K562 (cell line): ENCODE measurements at regions not wholly inside any gene's neighbourhood (a gene's known extent, or its start where the extent isn't known, plus 50 kb on each side); places are given as distances from the start of the nearest gene placed in this dataset.

Experiments used
- ATAC-seq: fragments of 200-7000 bp; cut with Tn5 transposase; 3 replicates; pipeline ENCODE4 v1.9.1; 2020; ENCODE audit warnings: moderate library complexity
- BruUV-seq: library from RNA; stranded (reverse); fragments of 400-500 nt; replicated peaks from 2 replicates; lab custom pipeline; 2021; lab: Mats Ljungman, UMichigan
- CTCF ChIA-PET: fragments of 300-600 bp; formaldehyde crosslinking; extraction: SDS; loops from one replicate; lab custom pipeline; 2021; ENCODE audit warnings: low intra/inter-chr PET ratio; lab: Yijun Ruan, JAX
- POLR2A ChIA-PET: fragments of 300-600, 350-650 bp; sonication (Branson Sonifier 250); formaldehyde crosslinking; extraction: SDS; loops from one replicate; lab custom pipeline; 2021; ENCODE audit warnings: antibody characterized with exemption, inconsistent platforms; lab: Yijun Ruan, JAX
- DNase-seq, 4 experiments: peaks; one replicate each; pipeline versions ENCODE4 v3.0.0 to v3.0.0-alpha.2; 2011 to 2018; ENCODE audit warnings: low spot score in 3 of 4, mixed read lengths in 3 of 4; ENCODE audit errors: extremely low read depth in 1 of 4
- FAIRE-seq: peaks from 2 replicates; lab custom pipeline; 2011; peaks lifted over from hg19 to GRCh38; lab: Jason Lieb, UNC
- H2AFZ ChIP-seq: 2 replicates; pipeline ENCODE4 v1.6.0; 2011; ENCODE audit warnings: low read depth, low read length, control low read depth, inconsistent platforms
- H3K27ac ChIP-seq: fragments of 200-600 bp; 3 replicates; pipeline ENCODE4 v1.8.0; 2011; ENCODE audit warnings: low read depth, mild to moderate bottlenecking, control low read depth, inconsistent platforms, low read length, moderate library complexity, mixed read lengths; ENCODE audit errors: extremely low read depth
- H3K27me3 ChIP-seq, 2 experiments: fragments of 300-600 bp in 1 of 2; 2 replicates in 1 of 2; 3 replicates in 1 of 2; pipeline versions ENCODE4 v1.6.0 to v1.8.0; 2011; ENCODE audit warnings: inconsistent platforms in 2 of 2, low read length in 2 of 2, mild to moderate bottlenecking in 1 of 2, mixed read lengths in 1 of 2, moderate library complexity in 1 of 2; ENCODE audit not compliant: control insufficient read depth in 2 of 2, insufficient read depth in 2 of 2
- H3K36me3 ChIP-seq: fragments of 300-600 bp; 3 replicates; pipeline ENCODE4 v1.8.0; 2011; ENCODE audit warnings: mild to moderate bottlenecking, low read length, inconsistent platforms; ENCODE audit not compliant: control insufficient read depth, insufficient read depth
- H3K4me1 ChIP-seq, 2 experiments: fragments of 200-600 bp in 1 of 2; replicated peaks in 1 of 2; 2 replicates in 1 of 2; 3 replicates in 1 of 2; pipeline versions ENCODE4 v1.5.1 to v1.8.0; 2011; ENCODE audit warnings: inconsistent platforms in 2 of 2, low read length in 2 of 2, mild to moderate bottlenecking in 1 of 2, mixed read lengths in 1 of 2, moderate library complexity in 1 of 2; ENCODE audit not compliant: control insufficient read depth in 2 of 2, insufficient read depth in 2 of 2
- H3K4me2 ChIP-seq: 2 replicates; pipeline ENCODE4 v1.6.1; 2011; ENCODE audit warnings: low read length, control low read depth, inconsistent platforms, mixed read lengths; ENCODE audit not compliant: insufficient read depth
- H3K4me3 ChIP-seq: fragments of 200-600 bp; sonication (generic), shearing (Covaris generic); 2 replicates; pipeline ENCODE4 v1.5.1; 2016; ENCODE audit warnings: control low read depth, inconsistent platforms
- H3K79me2 ChIP-seq: fragments of 200-600 bp; 3 replicates; pipeline ENCODE4 v1.8.0; 2011; ENCODE audit warnings: low read length, inconsistent platforms; ENCODE audit not compliant: control insufficient read depth, insufficient read depth
- H3K9ac ChIP-seq, 2 experiments: 2 replicates each; pipeline versions ENCODE4 v1.6.0 to v1.6.1; 2011; ENCODE audit warnings: low read depth in 2 of 2, low read length in 2 of 2, control low read depth in 1 of 2, inconsistent platforms in 1 of 2, mild to moderate bottlenecking in 1 of 2, mixed read lengths in 1 of 2; ENCODE audit not compliant: insufficient read depth in 1 of 2
- H3K9me1 ChIP-seq: one replicate; pipeline ENCODE4 v1.6.0; 2011; ENCODE audit warnings: inconsistent platforms, mild to moderate bottlenecking, low read length, moderate library complexity; ENCODE audit not compliant: control insufficient read depth, insufficient read depth
- H3K9me3 ChIP-seq: replicated peaks from 2 replicates; pipeline ENCODE4 v1.5.1; 2011; ENCODE audit warnings: low read depth, low read length, inconsistent platforms; ENCODE audit not compliant: control insufficient read depth, insufficient read depth
- H4K20me1 ChIP-seq: replicated peaks from 2 replicates; pipeline ENCODE4 v1.6.1; 2011; ENCODE audit warnings: low read length, inconsistent platforms, mixed read lengths; ENCODE audit not compliant: control insufficient read depth, insufficient read depth
- ERF ChIP-seq: fragments of 450-650 bp; formaldehyde crosslinking; IDR thresholded peaks from 2 replicates; pipeline ENCODE4 v1.4.0; 2020; ENCODE audit warnings: mild to moderate bottlenecking, mixed read lengths
- FOSL1 ChIP-seq: fragments of 200-800 bp; sonication (Bioruptor generic); conservative IDR thresholded peaks from 2 replicates; pipeline ENCODE4 v1.6.1; 2016; ENCODE audit warnings: missing genetic modification characterization, missing compliant biosample characterization
- FOXK2 ChIP-seq, 2 experiments: fragments of 450-650 bp; IDR thresholded peaks in 1 of 2; conservative IDR thresholded peaks in 1 of 2; 2 replicates each; pipeline ENCODE4 v1.6.1; 2016; ENCODE audit warnings: low read depth in 2 of 2, mild to moderate bottlenecking in 1 of 2
- NCOR1 ChIP-seq: fragments of 450-650 bp; IDR thresholded peaks from 2 replicates; pipeline ENCODE4 v1.6.1; 2016; ENCODE audit warnings: mild to moderate bottlenecking, moderate library complexity
- POLR3G ChIP-seq: IDR thresholded peaks from 2 replicates; pipeline ENCODE4 v1.6.1; 2011; ENCODE audit not compliant: insufficient read length, insufficient replicate concordance; ENCODE audit errors: extremely low read depth
- SMARCC2 ChIP-seq: fragments of 450-650 bp; IDR thresholded peaks from 2 replicates; pipeline ENCODE4 v1.6.1; 2017; ENCODE audit warnings: antibody characterized with exemption, moderate library complexity, mild to moderate bottlenecking, low read depth
- SMARCE1 ChIP-seq: fragments of 450-650 bp; IDR thresholded peaks from 2 replicates; pipeline ENCODE4 v1.7.1; 2016; ENCODE audit warnings: mild to moderate bottlenecking
- U2AF1 ChIP-seq: fragments of 200-400 bp; formaldehyde crosslinking; optimal IDR thresholded peaks from 2 replicates; pipeline ENCODE3; 2017; ENCODE audit warnings: mild to moderate bottlenecking, low read depth, low read length, moderate library complexity
- ZBTB17 ChIP-seq: fragments of 450-650 bp; formaldehyde crosslinking; IDR thresholded peaks from 2 replicates; pipeline ENCODE4 v1.4.0; 2020; ENCODE audit warnings: mild to moderate bottlenecking
- ZC3H4 ChIP-seq: sonication (generic); formaldehyde crosslinking; IDR thresholded peaks from 2 replicates; pipeline ENCODE4 v1.9.0; 2021; ENCODE audit warnings: missing genetic modification reagents, borderline replicate concordance
- ZNF354B ChIP-seq: fragments of 250-450 bp; sonication (Bioruptor Pico); IDR thresholded peaks from 2 replicates; pipeline ENCODE4 v1.4.0; 2020
- WGBS: fragments of 100-300 bp; shearing (Covaris generic); methylation state at CpG from one replicate; pipeline ENCODE4 v1.1.6; 2016; ENCODE audit warnings: low coverage, mixed read lengths; ENCODE audit not compliant: insufficient coverage; ENCODE audit errors: missing lambda C conversion rate; 5-methylcytosine and 5-hydroxymethylcytosine counted together
- in situ Hi-C: fragments of 300-500 bp; cut with MboI; formaldehyde crosslinking; loops from 4 replicates; pipeline ENCODE4 v1.15.0; 2018; ENCODE audit warnings: inconsistent platforms, mixed read lengths
- intact Hi-C: fragments of 100-400 bp; cut with micrococcal nuclease; formaldehyde crosslinking; loops from 2 replicates; pipeline ENCODE4 v1.14.2; 2022
- TF ChIP-seq, protein P1 (sequence below): fragments of 250-450 bp; sonication (Bioruptor Pico); IDR thresholded peaks from 2 replicates; pipeline ENCODE4 v1.5.0; 2020; ENCODE audit warnings: mild to moderate bottlenecking
- TF ChIP-seq, protein P2 (sequence below): sonication (generic); formaldehyde crosslinking; IDR thresholded peaks from 2 replicates; pipeline ENCODE4 v1.8.0; 2022; ENCODE audit warnings: mild to moderate bottlenecking, low read depth, missing genetic modification reagents

DNA sequence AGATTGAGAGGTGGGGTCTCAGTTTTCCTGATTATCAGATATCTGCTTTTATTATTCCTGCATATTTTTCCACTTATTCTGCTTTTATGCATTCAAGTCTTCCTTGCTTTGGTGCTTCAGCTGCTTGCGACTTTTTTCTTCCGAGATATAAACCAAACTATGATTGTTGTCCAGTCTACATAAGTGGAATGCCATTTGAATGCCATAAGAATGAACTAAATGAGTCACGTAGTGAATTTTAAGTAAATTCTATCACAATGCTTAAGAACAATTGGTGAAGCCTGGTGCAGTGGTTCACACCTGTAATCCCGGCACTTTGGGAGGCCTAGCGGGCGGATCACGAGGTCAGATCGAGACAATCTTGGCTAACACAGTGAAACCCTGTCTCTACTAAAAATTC, 189.1 kb downstream of the PCDH18 start:
- WGBS: 15% methylated on average over 8 of the region's 8 CpGs

More for the DNA sequence above, 189.1 kb downstream of the PCDH18 start:
- no peak for DNase-seq
- in situ Hi-C loops: no loop called here
- no peaks in the 10 kb centered on the region for H3K79me2 ChIP-seq
- H3K4me2 ChIP-seq: no peak overlapping the region
- no peak for ATAC-seq
- no peak overlapping the region for H3K27ac ChIP-seq
- no peak for TF ChIP-seq SMARCE1
- TF ChIP-seq, protein P1, sequence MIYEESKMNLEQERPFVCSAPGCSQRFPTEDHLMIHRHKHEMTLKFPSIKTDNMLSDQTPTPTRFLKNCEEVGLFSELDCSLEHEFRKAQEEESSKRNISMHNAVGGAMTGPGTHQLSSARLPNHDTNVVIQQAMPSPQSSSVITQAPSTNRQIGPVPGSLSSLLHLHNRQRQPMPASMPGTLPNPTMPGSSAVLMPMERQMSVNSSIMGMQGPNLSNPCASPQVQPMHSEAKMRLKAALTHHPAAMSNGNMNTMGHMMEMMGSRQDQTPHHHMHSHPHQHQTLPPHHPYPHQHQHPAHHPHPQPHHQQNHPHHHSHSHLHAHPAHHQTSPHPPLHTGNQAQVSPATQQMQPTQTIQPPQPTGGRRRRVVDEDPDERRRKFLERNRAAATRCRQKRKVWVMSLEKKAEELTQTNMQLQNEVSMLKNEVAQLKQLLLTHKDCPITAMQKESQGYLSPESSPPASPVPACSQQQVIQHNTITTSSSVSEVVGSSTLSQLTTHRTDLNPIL (CRISPR knock-in tag): no peak
- no peak for TF ChIP-seq ERF (CRISPR knock-in tag)
- no peak for TF ChIP-seq NCOR1
- no peak for TF ChIP-seq FOSL1 (tag)
- TF ChIP-seq ZBTB17 (CRISPR knock-in tag): no peak
- no peak for TF ChIP-seq SMARCC2
- no peak for TF ChIP-seq U2AF1
- TF ChIP-seq, protein P2, sequence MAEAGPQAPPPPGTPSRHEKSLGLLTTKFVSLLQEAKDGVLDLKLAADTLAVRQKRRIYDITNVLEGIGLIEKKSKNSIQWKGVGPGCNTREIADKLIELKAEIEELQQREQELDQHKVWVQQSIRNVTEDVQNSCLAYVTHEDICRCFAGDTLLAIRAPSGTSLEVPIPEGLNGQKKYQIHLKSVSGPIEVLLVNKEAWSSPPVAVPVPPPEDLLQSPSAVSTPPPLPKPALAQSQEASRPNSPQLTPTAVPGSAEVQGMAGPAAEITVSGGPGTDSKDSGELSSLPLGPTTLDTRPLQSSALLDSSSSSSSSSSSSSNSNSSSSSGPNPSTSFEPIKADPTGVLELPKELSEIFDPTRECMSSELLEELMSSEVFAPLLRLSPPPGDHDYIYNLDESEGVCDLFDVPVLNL: no peak
- TF ChIP-seq ZC3H4 (CRISPR knock-in tag): no peak
- TF ChIP-seq POLR3G: no peak
- no peak for TF ChIP-seq FOXK2 (conservative IDR thresholded peaks at IDR 0.05 in 1 of 2, IDR thresholded peaks at IDR 0.05 in 1 of 2; ENCODE audit: low read depth in 2 of 2)
- no peak for TF ChIP-seq ZNF354B (CRISPR knock-in tag)
- TF ChIP-seq, all 486 proteins: peak for 0
- no TSS peak for BruUV-seq
- H3K4me1 ChIP-seq: no peaks in the 10 kb centered on the region
- intact Hi-C loops: no loop called here
- H3K4me3 ChIP-seq: no peak overlapping the region
- no peaks in the 10 kb centered on the region for H3K9me1 ChIP-seq
- POLR2A ChIA-PET: no interaction called here
- H3K9me3 ChIP-seq: no peaks in the 10 kb centered on the region
- no peaks in the 10 kb centered on the region for H3K27me3 ChIP-seq
- no peaks in the 10 kb centered on the region for H3K36me3 ChIP-seq
- no peak for FAIRE-seq
- no peaks in the 10 kb centered on the region for H4K20me1 ChIP-seq
- H2AFZ ChIP-seq: no peak overlapping the region
- no peak overlapping the region for H3K9ac ChIP-seq
- CTCF ChIA-PET: no interaction called here
